SW480 (cell line): ENCODE measurements at regions not wholly inside any gene's neighbourhood (a gene's known extent, or its start where the extent isn't known, plus 50 kb on each side); places are given as distances from the start of the nearest gene placed in this dataset.
A peak's percentile ranks its signal among the peaks of the same experiment; 100 is the strongest.

Experiments
- DNase-seq: peaks from one replicate; pipeline ENCODE4 v3.0.0-alpha.2; 2016; ENCODE audit warnings: low spot score

- DNase-seq = no peak
Measured at GRCh38 chr10:90414926-90415325, 442.9 kb downstream of the HTR7 start.

- no peak for DNase-seq
Measured at GRCh38 chr10:90417029-90417428, 440.8 kb downstream of the HTR7 start.

DNA sequence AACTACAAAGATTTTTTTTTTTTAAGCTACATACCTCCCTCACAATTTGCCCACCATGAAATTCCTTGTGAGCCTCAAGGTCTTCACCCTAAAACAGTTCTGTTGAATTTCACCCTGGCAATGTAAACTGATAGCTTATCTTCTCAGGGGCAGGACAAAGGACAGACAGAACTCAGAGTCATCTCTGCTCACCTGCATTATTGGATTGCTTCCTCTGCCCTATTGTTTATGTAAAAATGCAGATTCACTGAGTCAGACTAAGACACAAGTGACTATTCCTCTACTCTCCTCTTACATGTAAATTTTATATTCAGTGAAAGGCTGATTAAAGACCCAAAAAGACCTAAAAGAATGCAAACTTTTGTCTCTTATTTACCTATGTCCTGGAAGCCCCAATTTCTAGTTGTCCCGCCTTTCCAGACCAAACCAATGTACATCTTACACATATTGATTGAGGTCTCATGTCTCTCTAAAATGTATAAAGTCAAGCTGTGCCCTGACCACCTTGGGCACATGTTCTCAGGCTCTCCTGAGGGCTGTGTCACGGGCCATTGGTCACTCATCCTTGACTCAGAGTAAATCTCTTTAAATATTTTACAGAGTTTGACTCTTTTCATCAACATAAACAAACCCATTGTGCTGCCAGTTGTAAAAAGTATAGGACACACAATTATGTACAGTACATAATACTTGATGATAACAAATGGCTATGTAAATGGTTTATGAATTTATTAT lies 440.2 kb downstream of the HTR7 start:
- no peak for DNase-seq

GRCh38 chr10:90418869-90419652 lies 438.8 kb downstream of the HTR7 start:
- no peak for DNase-seq

- no peak for DNase-seq
Measured at GRCh38 chr10:90420637-90421318, 437.1 kb downstream of the HTR7 start.

DNA sequence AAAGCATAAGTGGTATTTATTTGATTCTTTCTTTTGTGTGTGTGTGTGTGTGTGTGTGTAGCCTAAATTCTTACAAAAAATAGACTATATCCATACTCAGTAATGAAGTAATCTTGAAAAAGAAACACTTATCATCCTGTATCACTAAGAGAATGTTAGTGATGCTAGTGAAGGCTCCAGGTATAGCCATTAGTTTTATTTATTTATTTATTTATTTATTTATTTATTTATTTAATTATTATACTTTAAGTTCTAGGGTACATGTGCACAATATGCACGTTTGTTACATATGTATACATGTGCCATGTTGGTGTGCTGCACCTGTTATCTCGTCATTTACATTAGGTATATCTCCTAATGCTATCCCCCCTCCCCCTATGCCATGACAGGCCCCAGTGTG lies 436.0 kb downstream of the HTR7 start:
- no peak for DNase-seq

- no peak for DNase-seq
Measured at GRCh38 chr10:90424730-90425129, 433.1 kb downstream of the HTR7 start.

DNA sequence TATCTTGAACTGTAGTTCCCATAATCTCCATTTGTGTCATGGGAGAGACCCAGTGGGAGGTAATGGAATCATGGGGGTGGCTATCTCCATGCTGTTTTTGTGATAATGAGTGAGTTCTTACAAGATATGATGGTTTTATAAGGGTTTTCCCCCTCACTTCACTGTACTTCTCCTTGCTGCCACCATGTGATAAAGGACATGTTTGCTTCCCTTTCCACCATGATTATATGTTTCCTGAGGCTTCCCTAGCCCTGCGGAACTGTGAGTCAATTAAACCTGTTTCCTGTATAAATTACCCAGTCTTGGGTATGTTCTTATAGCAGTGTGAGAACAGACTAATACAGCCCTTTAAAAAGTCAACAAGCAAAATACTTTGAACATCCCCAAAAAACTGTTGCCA lies 427.7 kb downstream of the HTR7 start:
- DNase-seq = no peak

GRCh38 chr10:90432866-90433265 lies 425.0 kb downstream of the HTR7 start:
- DNase-seq = no peak

DNA sequence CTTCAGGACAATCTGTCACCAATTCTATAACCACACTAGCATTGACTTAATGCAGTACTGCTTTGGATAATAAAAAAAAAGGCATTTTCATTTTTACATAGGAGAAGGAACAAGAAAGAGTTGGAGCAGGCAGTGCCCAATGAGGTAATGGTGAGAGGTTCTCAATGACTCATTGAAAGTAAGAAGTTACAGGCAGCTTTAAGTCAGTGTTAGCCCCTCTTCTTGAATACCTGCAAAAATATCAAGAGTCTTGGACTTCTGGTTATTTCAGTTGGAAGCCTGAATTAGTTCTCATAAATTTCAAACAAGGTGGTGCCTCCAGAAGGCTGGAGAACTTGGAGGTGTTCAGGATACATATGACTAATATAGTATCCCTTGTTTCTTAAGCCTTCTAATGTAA lies 422.5 kb downstream of the HTR7 start:
- DNase-seq = no peak

- no peak for DNase-seq
Measured at GRCh38 chr10:90437452-90437851, 420.4 kb downstream of the HTR7 start.

DNA sequence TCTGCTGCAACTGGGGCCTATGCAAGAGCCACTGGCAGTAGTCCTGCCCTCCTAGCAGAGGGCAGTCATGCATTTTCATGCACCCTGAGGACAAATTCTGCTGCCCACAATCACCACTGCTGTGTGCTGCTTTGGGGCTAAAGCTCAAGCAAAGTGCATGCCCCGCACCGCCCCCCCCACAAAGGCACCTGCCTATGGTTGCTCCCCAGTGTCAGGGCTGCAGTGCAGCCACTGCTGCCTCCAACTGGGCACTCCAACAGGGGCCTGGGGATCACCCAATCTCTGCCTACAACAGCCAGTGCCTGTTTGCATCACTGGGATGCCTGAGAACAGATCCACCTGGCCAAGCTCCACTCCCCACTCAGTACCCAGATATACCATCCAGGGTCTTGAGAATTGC lies 417.0 kb downstream of the HTR7 start:
- no peak for DNase-seq

GRCh38 chr10:90443342-90443741 lies 414.5 kb downstream of the HTR7 start:
- no peak for DNase-seq

- DNase-seq = no peak
Measured at GRCh38 chr10:90447831-90448230, 410.0 kb downstream of the HTR7 start.

GRCh38 chr10:90450797-90451196 lies 407.0 kb downstream of the HTR7 start:
- no peak for DNase-seq

- DNase-seq = no peak
Measured at GRCh38 chr10:90451283-90451682, 406.6 kb downstream of the HTR7 start.

DNA sequence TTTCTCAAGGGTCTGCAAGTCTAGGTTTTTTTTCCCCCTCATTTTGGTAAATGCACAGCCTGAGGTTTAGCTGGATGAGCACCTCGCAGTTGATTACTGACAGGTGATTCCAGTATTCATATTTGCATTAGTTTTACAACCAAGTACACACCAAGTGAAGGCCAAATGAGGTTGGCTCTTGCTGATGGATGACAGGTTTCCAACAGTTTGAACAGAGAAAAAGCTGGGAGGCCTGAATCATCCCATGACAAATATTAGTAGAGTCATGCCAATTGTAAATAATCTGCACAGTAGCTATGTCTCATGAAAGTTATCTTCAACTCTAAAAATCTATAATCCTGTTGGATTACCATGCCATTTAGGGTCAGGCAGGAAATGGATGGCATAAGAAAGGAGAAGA lies 399.8 kb downstream of the HTR7 start:
- DNase-seq = no peak

- DNase-seq = peak; percentile 48
Measured at GRCh38 chr10:90458571-90458970, 399.3 kb downstream of the HTR7 start.

GRCh38 chr10:90461437-90462155 lies 396.2 kb downstream of the HTR7 start:
- no peak for DNase-seq

DNA sequence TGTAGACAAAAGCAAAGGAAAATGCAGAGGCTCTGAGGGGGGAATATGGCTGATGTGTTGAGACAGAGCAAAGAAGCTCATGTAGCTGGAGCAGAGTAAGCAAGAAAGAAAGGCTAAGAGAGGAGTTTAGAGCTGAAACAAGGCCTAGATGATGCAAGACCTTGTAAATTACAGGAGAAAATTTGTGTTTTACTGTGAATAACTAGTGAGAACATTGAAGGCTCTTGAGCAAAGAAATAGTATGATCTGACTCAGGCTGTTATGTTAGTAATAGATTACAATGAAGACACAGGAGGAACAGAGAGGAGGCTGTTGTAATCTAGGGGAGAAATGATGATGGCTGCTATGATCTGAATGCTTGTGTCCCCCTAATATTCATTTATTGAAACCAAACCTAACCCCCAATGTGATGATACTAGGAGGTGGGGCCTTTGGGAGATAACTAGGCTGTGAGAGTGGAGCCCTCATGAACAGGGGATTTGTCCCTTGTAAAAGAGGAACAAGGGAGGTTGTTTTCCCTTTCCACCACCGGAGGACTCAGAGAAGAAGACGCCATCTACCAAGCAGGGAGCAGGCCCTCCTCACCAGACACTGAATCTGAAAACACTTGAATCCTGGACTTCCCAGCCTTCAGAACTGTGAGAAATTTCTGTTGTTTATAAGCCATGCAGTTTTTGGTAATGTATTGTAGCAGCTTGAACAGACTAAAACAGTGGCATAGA lies 394.9 kb downstream of the HTR7 start:
- no peak for DNase-seq

DNA sequence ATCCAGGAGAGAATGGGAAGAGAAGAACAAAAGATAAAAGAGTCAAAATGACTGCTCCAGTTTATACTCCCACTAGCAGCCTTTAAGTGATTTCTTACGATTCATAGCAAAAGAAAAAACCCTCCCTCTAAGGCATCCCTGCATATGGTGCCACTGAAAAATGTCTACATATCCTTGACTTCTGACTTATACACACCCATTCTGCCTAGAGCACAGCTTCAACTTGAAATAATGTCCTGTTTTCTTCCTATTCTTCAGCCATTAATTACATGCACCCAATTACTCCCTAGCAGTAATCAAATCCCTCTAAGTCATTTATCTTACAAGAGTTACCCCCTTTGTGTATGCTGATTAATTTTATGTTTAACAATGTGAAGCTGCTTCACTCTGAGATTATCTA lies 393.5 kb downstream of the HTR7 start:
- no peak for DNase-seq

DNA sequence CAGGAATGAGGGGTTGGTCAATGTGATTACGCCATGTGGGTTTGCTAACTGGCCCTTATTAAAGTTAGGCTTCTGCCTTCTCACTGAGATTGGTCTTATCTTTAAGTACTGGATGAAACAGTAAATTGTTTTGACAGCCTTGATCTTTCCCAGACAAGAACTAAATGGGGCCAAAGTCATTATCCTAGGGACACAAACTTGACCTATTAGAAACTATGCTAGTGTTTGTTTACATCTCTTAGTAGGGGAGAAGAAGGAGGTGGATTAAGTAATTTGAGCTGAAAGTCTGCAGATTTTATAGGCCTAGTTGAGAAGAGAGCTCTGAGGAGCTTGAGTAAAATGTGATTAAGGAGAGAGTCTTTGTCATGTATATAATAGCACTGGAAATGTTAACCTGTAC lies 386.9 kb downstream of the HTR7 start:
- DNase-seq = no peak
